ENCODE measurements at regions not wholly inside any gene's neighbourhood (a gene's known extent, or its start where the extent isn't known, plus 50 kb on each side); places are given as distances from the start of the nearest gene placed in this dataset.
A peak's percentile ranks its signal among the peaks of the same experiment; 100 is the strongest.

- DNase-seq (ENCODE audit: extremely low read depth in 1 of 2, low read depth in 1 of 2): no peak
Measured at GRCh38 chr15:101551696-101552591, 62.4 kb upstream of the PCSK6 start.

GRCh38 chr15:101550124-101550523, 60.6 kb upstream of the PCSK6 start:
- DNase-seq (ENCODE audit: extremely low read depth in 1 of 2, low read depth in 1 of 2): no peak

GRCh38 chr15:101549647-101550046, 60.1 kb upstream of the PCSK6 start:
- no peak for DNase-seq (ENCODE audit: extremely low read depth in 1 of 2, low read depth in 1 of 2)

GRCh38 chr15:101547737-101548136, 58.2 kb upstream of the PCSK6 start:
- no peak for DNase-seq (ENCODE audit: extremely low read depth in 1 of 2, low read depth in 1 of 2)

GRCh38 chr15:101545548-101546505, 56.3 kb upstream of the PCSK6 start:
- DNase-seq (ENCODE audit: extremely low read depth in 1 of 2, low read depth in 1 of 2): no peak

GRCh38 chr15:101544613-101544945, 55.1 kb upstream of the PCSK6 start:
- no peak for DNase-seq (ENCODE audit: extremely low read depth in 1 of 2, low read depth in 1 of 2)

GRCh38 chr15:101543926-101544612, 54.6 kb upstream of the PCSK6 start:
- DNase-seq (ENCODE audit: extremely low read depth in 1 of 2, low read depth in 1 of 2): no peak

GRCh38 chr15:101543431-101543830, 53.9 kb upstream of the PCSK6 start:
- DNase-seq (ENCODE audit: extremely low read depth in 1 of 2, low read depth in 1 of 2): no peak

- DNase-seq (ENCODE audit: extremely low read depth in 1 of 2, low read depth in 1 of 2): no peak
Measured at GRCh38 chr15:101543026-101543390, 53.5 kb upstream of the PCSK6 start.

- no peak for DNase-seq (ENCODE audit: extremely low read depth in 1 of 2, low read depth in 1 of 2)
Measured at GRCh38 chr15:101542306-101543025, 53.0 kb upstream of the PCSK6 start.

- DNase-seq (ENCODE audit: extremely low read depth in 1 of 2, low read depth in 1 of 2): no peak
Measured at GRCh38 chr15:101541501-101542292, 52.2 kb upstream of the PCSK6 start.

GRCh38 chr15:101540480-101541239, 51.2 kb upstream of the PCSK6 start:
- peak in 1 of 2 donors; percentile 5 for DNase-seq (ENCODE audit: extremely low read depth in 1 of 2, low read depth in 1 of 2)

GRCh38 chr15:101539930-101540329, 50.4 kb upstream of the PCSK6 start:
- DNase-seq (ENCODE audit: extremely low read depth in 1 of 2, low read depth in 1 of 2): no peak

- no peak for DNase-seq (ENCODE audit: extremely low read depth in 1 of 2, low read depth in 1 of 2)
Measured at GRCh38 chr15:101539492-101539891, 50.0 kb upstream of the PCSK6 start.

All from stimulated activated CD8-positive, alpha-beta memory T cell treated with anti-CD3 and anti-CD28 coated beads, Interleukin-7, amount 100 ng/mL, for 48 hours (primary cell).